HG02763 (cell line): ENCODE measurements at regions not wholly inside any gene's neighbourhood (a gene's known extent, or its start where the extent isn't known, plus 50 kb on each side); places are given as distances from the start of the nearest gene placed in this dataset.
"Not testable (repeated sequence)": the region's sequence is repeated elsewhere in the genome, so short reads cannot be mapped to it uniquely, and the experiment has no call there.

Source experiments
- ATAC-seq: cut with Tn5 transposase; IDR thresholded peaks from one replicate; pipeline ENCODE4 v1.9.1; 2021; ENCODE audit warnings: mild to moderate bottlenecking, moderate library complexity; ENCODE audit not compliant: unreplicated experiment

DNA sequence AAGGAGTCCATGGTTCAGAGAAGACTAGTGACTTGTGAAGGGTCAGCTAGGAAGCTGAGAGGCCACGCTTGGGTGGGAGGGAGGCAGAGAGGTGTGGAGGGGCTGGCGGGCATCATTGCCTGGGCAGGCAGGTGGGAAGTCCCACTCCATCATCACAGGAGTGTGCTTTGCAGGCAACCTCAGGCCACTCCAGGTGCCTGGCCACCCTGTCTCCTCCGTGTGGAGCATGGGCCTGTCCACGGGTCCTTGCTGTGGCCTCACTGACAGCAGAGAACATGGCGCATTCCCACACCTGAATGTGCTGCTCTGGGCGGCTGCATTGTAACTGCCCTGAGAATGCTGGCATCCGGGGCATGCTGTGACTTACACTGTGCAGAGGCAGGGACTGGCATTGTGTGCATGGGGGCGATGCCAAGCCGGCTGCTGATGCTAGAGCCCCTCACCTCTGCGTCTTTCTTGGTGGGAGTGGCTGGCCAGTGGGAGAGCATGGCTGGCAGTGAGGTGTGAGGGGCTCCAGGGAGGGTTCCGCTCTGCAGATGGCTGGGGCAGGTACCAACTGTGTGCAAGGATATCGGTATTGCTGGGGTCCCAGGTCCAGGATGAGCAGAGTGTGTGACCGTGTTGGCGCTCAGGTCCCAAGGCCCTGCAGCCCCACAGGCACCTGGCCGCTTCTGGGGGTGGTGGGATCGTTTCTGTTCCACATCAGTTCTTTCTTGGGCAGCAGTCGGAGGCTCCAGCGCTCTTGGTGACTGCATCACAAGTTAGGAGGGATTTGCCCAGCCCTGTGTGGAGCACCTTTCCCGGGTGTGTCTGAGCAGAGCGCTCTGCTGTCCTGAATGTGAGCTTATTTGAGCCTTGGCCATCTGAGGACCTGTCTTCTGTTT is 94.8 kb downstream of the NPIPB11 start:
- ATAC-seq, result no peak

- no peak for ATAC-seq
These were observed 95.6 kb downstream of the NPIPB11 start for GRCh38 chr16:29310852-29311314.

DNA sequence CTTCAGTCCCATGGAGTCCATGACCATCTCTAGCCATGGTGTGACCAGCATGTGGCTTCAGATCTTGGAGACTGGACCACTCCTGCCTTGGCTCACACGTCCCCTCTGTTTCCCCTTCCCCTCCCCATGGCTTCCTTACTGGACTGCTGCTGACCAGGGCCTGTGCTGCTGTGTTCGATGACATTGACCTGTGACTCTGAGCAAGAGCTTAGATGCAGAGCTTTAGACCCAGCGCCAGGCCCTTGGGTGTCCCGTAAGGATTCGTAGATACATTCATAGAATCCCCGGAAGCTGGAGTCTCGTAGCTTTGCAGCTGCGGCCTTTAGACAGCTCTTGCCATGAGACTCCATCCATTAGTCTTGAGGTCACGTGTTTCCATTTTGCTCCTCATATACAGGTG is 96.3 kb downstream of the NPIPB11 start:
- not testable (repeated sequence) for ATAC-seq

DNA sequence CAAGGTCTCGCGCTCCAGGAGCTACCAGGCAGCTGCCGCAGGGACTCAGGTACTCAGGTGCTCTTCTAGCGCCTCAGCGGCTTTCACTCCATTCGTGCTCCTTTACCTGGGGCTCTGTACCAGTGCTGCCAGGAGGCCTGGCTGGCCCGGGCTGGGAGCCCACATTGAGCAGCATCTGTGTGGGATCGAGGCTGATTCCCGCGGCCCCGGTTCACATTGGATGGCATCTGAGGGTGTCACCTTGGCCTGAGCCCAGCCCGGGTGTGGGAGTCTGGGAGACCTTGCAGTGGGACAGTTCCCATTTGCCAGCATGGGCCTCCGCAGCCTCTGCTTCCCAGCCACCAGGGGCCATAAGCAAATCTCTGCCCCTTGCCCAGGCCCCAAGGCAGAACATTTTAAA is 96.9 kb downstream of the NPIPB11 start:
- ATAC-seq, result not testable (repeated sequence)

DNA sequence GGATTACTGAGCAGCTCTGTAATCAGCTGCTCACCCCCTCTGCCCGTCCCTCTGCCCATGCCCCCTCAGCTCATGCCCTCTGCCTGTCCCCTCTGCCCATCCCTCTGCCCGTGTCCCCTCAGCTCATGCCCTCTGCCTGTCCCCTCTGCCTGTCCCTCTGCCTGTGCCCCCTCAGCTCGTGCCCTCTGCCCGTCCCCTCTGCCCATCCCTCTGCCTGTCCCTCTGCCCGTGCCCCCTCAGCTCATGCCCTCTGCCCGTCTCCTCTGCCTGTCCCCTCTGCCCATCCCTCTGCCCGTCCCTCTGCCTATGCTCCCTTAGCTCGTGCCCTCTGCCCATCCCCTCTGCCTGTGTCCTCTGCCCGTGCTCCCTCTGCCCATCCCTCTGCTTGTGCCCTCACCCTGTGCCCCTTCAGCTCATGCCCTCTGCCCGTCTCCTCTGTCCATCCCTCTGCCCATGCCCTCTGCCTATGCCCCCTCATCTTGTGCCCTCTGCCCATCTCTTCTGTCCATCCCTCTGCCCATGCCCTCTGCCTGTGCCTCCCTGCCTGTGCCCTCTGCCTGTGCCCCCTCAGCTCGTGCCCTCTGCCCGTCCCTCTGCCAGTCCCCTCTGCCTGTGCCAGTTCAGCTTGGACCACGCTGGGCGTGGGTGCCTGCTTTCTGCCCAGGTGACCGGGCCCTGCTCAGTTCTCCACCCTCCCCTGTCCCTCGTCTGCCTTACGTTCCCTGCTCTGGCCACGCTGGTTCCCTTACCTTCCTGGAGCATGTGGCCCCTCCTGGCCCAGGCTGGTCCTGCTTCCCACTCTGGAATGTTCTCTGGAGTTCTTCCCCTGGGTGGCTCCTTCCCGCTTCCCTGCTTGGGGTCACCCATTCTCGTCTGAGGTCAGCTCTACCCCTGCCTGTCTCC is 97.6 kb downstream of the NPIPB11 start:
- no peak for ATAC-seq

DNA sequence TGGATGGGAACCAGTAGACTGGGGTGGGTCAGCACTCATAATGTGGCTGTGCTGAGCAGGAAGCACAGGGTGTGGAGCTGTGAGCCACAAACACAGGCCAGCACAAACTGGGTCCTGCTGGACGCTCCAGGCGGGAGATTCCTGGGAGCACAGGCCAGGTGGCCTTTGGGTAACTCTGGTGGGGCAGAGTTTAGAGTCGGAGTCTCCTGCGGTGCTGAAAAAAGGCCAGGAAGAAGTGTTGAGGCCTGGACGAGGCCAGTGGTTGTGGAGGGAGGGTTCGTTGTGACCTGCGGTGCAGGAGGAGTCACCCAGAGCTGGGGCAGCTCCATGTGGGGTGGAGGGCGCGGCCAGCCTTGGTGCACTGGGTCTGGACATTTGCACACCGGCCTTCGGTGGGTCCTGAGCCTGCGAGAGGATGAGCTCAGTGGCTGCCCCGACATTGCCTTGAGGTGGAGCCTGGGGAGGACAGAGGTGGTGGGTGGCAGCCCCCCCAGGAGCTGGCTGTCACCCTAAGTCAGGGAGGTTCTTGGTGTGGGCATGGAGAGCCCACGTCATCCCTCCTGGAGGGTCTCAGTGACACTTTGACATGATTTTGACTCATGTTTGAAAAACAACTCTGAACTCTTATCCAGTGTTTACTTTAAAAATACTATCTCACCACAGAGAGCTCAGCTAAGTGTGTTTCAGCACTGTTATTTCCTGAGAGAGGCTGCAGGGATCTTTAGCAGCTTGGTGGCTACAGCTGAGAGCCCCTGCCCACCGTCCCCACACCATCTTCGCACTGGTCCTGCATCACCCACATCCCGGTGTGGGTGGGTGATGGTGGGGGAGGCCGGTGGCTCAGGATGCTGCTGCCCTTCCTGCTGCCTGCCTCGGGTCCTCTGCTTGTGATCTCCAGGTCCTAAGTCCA is 98.7 kb downstream of the NPIPB11 start:
- no peak for ATAC-seq

- no peak for ATAC-seq
These were observed 99.4 kb downstream of the NPIPB11 start for GRCh38 chr16:29306943-29307597.

DNA sequence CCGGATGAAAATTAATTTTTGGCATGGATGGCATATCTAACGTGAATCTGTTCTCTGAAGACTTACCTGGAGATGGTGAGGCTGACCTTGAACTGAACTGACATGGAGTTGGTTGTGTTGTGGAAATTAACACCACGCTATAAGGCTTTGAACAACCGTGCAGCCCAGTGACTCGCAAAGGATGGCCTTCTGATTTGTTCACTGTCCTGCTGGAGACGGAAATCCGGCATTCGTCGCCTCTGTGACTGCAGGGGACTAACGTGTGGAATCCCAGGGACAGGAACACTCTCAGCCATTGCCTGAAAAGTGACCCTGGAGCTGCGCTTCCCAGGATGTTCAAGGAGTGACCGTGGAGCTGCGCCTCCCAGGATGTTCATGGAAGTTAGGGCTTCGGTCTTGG is 100.3 kb downstream of the NPIPB11 start:
- ATAC-seq, result no peak

- not testable (repeated sequence) for ATAC-seq
These were observed 101.5 kb downstream of the NPIPB11 start for GRCh38 chr16:29305018-29305417.

DNA sequence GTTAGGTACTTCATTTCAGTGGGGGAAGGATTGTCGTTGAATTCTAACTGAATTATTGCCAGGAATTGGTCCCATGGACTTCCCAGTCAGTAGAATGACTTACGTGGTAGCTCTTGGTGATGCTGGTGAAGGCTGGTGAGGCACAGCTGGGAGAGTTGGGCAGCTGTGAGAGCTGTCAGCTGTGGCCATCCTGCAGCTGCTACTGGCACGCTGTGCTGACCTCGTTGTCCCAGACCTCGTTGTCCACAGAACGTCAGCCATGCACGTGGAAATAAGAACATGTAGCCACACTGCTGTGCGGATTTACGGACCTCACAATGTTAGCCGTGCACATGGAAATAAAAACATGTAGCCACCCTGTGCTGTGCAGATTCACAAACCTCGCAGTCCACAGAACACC is 102.3 kb downstream of the NPIPB11 start:
- no peak for ATAC-seq

DNA sequence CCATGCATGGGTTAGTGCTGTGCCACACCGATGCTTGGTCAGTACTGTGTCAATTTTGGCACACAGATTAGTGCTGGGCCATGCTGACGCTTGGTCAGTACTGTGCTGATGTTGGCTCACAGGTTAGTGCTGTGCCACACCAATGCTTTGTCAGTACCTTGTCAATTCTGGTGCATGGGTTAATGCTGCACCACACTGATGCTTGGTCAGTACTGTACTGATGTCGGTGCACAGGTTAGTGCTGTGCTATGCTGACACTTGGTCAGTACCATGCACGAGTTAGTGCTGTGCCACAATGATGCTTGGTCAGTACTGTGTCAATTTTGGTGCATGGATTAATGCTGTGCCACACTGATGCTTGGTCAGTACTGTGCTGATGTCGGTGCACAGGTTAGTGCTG is 103.0 kb downstream of the NPIPB11 start:
- ATAC-seq, result no peak

DNA sequence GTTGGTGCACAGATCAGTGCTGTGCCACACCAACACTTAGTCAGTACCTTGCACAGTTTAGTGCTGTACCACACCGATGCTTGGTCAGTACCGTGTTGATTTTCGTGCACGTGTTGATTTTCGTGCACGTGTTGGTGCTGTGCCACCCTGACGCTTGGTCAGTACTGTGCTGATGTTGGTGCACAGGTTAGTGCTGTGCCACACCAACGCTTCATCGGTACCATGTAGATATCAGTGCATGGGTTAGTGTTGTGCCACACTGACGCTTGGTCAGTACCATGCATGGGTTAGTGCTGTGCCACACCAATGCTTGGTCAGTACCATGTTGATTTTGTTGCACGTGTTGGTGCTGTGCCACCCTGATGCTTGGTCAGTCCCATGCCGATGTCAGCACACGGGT is 103.5 kb downstream of the NPIPB11 start:
- ATAC-seq, result no peak

GRCh38 chr16:29302433-29302832 is 104.1 kb downstream of the NPIPB11 start:
- ATAC-seq, result not testable (repeated sequence)

GRCh38 chr16:29301662-29302285 is 104.7 kb downstream of the NPIPB11 start:
- not testable (repeated sequence) for ATAC-seq

DNA sequence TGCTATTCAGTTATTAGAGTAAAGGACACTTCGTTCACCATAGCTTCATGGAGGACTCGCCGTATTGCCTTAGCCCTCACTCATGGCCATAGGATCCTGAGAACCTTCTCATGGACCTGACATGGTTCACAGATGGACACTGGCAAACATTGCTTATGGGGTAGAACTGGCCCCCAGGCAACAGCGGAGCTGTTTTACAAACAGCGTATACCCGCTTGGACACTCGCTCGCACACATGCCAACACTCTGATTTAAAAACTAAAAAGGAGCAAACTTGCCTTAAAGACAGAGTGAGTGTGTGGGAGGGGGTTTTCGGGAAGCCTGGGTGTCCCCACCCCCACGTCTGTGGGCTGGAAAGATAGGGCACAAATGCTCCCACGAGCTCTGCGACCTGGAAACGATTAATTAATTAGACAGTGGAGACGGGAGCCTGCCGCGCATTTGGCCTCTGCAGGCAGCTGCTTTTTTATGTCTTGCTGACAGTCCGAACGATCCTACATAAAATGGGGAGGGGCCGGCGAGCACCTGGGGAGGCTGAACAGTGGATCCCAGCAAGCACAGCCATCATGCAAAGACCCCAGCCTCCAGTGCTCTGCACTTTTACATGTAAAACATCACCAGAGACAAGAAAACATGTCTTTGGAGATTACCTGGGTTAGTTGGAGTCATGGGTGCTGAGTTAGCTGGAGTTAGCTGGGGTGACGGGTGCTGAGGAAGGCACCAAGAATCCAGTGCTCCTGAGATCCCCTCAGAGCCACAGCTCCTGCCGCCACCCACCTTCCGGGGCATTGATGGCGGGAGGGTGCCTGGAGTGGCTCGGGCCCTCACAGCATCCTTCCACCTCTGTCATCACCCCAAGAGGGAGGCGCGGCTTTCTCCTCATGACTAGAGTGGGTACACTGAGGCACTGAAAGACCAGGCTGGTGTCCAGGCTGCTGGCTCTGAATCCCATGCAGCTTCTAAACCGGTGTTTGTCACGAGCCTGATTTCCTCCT is 105.7 kb downstream of the NPIPB11 start:
- ATAC-seq, result not testable (repeated sequence)

GRCh38 chr16:29300030-29300491 is 106.5 kb downstream of the NPIPB11 start:
- not testable (repeated sequence) for ATAC-seq

DNA sequence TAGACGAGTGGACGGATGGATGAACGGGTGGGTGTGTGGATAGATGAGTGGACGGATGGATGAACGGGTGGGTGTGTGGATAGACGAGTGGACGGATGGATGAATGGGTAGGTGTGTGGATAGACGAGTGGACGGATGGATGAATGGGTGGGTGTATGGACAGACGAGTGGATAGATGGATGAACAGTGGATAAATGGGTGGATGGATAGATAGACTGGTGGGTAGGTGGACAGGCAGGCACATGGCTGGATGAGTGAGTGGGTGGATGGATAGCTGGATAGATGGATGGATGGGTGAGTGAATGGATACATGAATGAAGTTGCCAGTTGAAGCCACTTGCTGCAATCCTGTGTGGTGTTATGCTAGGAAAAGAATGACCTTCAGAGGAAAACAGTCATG is 107.5 kb downstream of the NPIPB11 start:
- ATAC-seq, result not testable (repeated sequence)

GRCh38 chr16:29298307-29298706 is 108.2 kb downstream of the NPIPB11 start:
- not testable (repeated sequence) for ATAC-seq
